Liver (tissue), 7 donors: ENCODE measurements at regions not wholly inside any gene's neighbourhood (a gene's known extent, or its start where the extent isn't known, plus 50 kb on each side); places are given as distances from the start of the nearest gene placed in this dataset.

ENCODE experiments used
- DNase-seq: peaks from one replicate; pipeline ENCODE4 v3.0.0-alpha.2; 2017; ENCODE audit warnings: low spot score
- H3K27ac ChIP-seq, 2 donors: one replicate each; pipeline ENCODE4 v1.7.0; 2013; ENCODE audit warnings: inconsistent platforms in 2 of 2, low read length in 2 of 2, control low read depth in 1 of 2, low read depth in 1 of 2, mild to moderate bottlenecking in 1 of 2
- H3K27me3 ChIP-seq, 4 donors: one replicate each; pipeline versions ENCODE4 v1.6.1 to v1.7.0; 2013; ENCODE audit warnings: low read length in 3 of 4, inconsistent platforms in 1 of 4, mild to moderate bottlenecking in 1 of 4, moderate library complexity in 1 of 4; ENCODE audit not compliant: control insufficient read depth in 4 of 4, insufficient read depth in 4 of 4
- H3K36me3 ChIP-seq, 4 donors: one replicate each; pipeline versions ENCODE4 v1.6.1 to v1.7.0; 2013; ENCODE audit warnings: low read length in 3 of 4, mild to moderate bottlenecking in 3 of 4, low read depth in 1 of 4, moderate library complexity in 1 of 4; ENCODE audit not compliant: control insufficient read depth in 4 of 4, insufficient read depth in 3 of 4
- H3K4me1 ChIP-seq, 4 donors: one replicate each; pipeline versions ENCODE4 v1.6.1 to v1.7.0; 2013; ENCODE audit warnings: low read length in 3 of 4, mild to moderate bottlenecking in 3 of 4, moderate library complexity in 1 of 4; ENCODE audit not compliant: control insufficient read depth in 4 of 4, insufficient read depth in 4 of 4
- H3K4me3 ChIP-seq, 3 donors: one replicate each; pipeline versions ENCODE4 v1.6.1 to v1.7.0; 2013; ENCODE audit warnings: low read length in 3 of 3, control low read depth in 1 of 3, low read depth in 1 of 3, mild to moderate bottlenecking in 1 of 3
- H3K9ac ChIP-seq, 2 donors: one replicate each; pipeline ENCODE4 v1.7.0; 2013; ENCODE audit warnings: low read length in 2 of 2, mild to moderate bottlenecking in 2 of 2, moderate library complexity in 2 of 2, control low read depth in 1 of 2, low read depth in 1 of 2
- H3K9me3 ChIP-seq, 4 donors: one replicate each; pipeline versions ENCODE4 v1.6.1 to v1.7.0; 2013; ENCODE audit warnings: low read length in 3 of 4; ENCODE audit not compliant: control insufficient read depth in 4 of 4
- ATF3 ChIP-seq: IDR thresholded peaks from 2 replicates; pipeline ENCODE4 v1.6.1; 2016; ENCODE audit warnings: antibody characterized with exemption
- EGR1 ChIP-seq, 2 donors: IDR thresholded peaks; 2 replicates each; pipeline ENCODE4 v1.6.1; 2016 to 2018; ENCODE audit warnings: antibody characterized with exemption in 2 of 2, low read depth in 2 of 2
- FOXA1 ChIP-seq: IDR thresholded peaks from 2 replicates; pipeline ENCODE4 v1.6.1; 2016; ENCODE audit warnings: antibody characterized with exemption
- FOXA2 ChIP-seq: IDR thresholded peaks from 2 replicates; pipeline ENCODE4 v1.6.1; 2016; ENCODE audit warnings: antibody characterized with exemption
- GABPA ChIP-seq, 2 donors: IDR thresholded peaks in 1 of 2; conservative IDR thresholded peaks in 1 of 2; 2 replicates each; pipeline ENCODE4 v1.6.1; 2016; ENCODE audit warnings: antibody characterized with exemption in 2 of 2, mild to moderate bottlenecking in 1 of 2, moderate library complexity in 1 of 2
- HNF4A ChIP-seq, 2 donors: conservative IDR thresholded peaks; 2 replicates each; pipeline ENCODE4 v1.6.1; 2016; ENCODE audit warnings: antibody characterized with exemption in 2 of 2, mild to moderate bottlenecking in 2 of 2
- HNF4G ChIP-seq: IDR thresholded peaks from 2 replicates; pipeline ENCODE4 v1.6.1; 2016; ENCODE audit warnings: antibody characterized with exemption
- JUND ChIP-seq, 2 donors: IDR thresholded peaks; 2 replicates each; pipeline ENCODE4 v1.6.1; 2016; ENCODE audit warnings: antibody characterized with exemption in 2 of 2
- NR2F2 ChIP-seq: IDR thresholded peaks from 2 replicates; pipeline ENCODE4 v1.6.1; 2016; ENCODE audit warnings: antibody characterized with exemption
- RAD21 ChIP-seq, 2 donors: IDR thresholded peaks; 2 replicates each; pipeline ENCODE4 v1.6.1; 2016; ENCODE audit warnings: antibody characterized with exemption in 2 of 2, mild to moderate bottlenecking in 2 of 2
- RXRA ChIP-seq, 2 donors: IDR thresholded peaks; 2 replicates each; pipeline ENCODE4 v1.6.1; 2017 to 2018; ENCODE audit warnings: antibody characterized with exemption in 2 of 2, mild to moderate bottlenecking in 1 of 2
- SP1 ChIP-seq: IDR thresholded peaks from 2 replicates; pipeline ENCODE4 v1.6.1; 2018; ENCODE audit warnings: antibody characterized with exemption, mild to moderate bottlenecking
- TAF1 ChIP-seq: conservative IDR thresholded peaks from 2 replicates; pipeline ENCODE4 v1.6.1; 2016; ENCODE audit warnings: antibody characterized with exemption, mild to moderate bottlenecking
- YY1 ChIP-seq: IDR thresholded peaks from 2 replicates; pipeline ENCODE4 v1.6.1; 2016; ENCODE audit warnings: antibody characterized with exemption, mild to moderate bottlenecking
- TF ChIP-seq, protein P1 (sequence below): IDR thresholded peaks from 2 replicates; pipeline ENCODE4 v1.6.1; 2016; ENCODE audit warnings: antibody characterized with exemption, mild to moderate bottlenecking
- TF ChIP-seq, protein P2 (sequence below): IDR thresholded peaks from 2 replicates; pipeline ENCODE4 v1.6.1; 2016; ENCODE audit warnings: antibody characterized with exemption
- TF ChIP-seq, protein P3 (sequence below): fragments of 150-350 bp; IDR thresholded peaks from 2 replicates; pipeline ENCODE4 v1.5.1; 2017; ENCODE audit warnings: improper control_type of control experiment, low read depth, low read length; ENCODE audit not compliant: missing input control
- donor health status: healthy.
- donor health status: healthy.
- donor health status: healthy.
- donor health status: healthy.

DNA sequence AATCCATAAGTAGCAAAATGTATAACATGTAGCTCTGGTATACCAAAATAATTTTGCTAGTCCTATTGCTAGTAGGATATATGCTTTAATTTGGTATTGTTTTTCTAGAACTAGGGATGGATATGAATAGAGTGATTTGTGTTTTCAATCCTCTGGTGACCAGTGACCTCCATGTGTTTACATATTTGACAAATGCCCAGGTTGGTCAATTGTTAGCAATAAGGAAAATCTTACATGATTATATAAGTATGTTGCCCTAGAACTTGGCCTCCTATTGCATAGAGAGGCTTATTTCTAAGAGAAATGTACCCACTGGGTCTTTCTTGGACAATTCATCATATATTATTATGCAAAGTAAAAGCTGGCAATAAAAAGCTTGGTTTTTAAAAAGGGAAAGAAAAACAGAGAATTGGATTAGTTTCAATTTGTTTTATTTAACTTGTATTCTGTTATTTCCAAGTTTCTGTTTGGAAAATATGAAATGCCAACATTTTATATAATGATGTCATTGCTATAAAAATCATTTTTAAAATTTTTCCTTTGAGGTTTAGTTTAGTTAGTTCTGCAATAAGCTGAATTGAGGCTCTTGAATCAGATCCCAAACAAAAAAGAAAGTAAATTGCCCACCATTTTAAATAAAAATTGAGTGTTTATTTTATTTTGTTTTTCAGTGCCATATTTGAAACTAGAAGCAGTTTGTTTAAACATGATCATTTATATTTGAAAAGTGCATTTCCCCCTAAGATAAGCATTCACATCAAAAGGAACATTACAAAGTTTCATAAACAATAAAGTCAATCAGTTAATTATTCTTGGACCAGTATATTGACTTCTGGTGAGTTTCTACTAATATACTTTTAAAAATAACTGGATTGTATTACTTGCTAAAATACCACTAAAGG, 210.9 kb downstream of the ZC3H11B start:
- DNase-seq: no peak
- no peak overlapping the region for H3K9ac ChIP-seq
- H3K27me3 ChIP-seq: no peaks in the 10 kb centered on the region
- H3K4me1 ChIP-seq: no peaks in the 10 kb centered on the region
- TF ChIP-seq RAD21 (IDR thresholded peaks at IDR 0.05): no peak
- TF ChIP-seq GABPA (IDR thresholded peaks at IDR 0.05 in 1 of 2, conservative IDR thresholded peaks at IDR 0.05 in 1 of 2): no peak
- TF ChIP-seq NR2F2: no peak
- no peak for TF ChIP-seq HNF4A (conservative IDR thresholded peaks at IDR 0.05)
- no peak for TF ChIP-seq HNF4G
- TF ChIP-seq FOXA2: no peak
- TF ChIP-seq YY1: no peak
- TF ChIP-seq FOXA1: no peak
- no peak for TF ChIP-seq EGR1 (IDR thresholded peaks at IDR 0.05; ENCODE audit: low read depth in 2 of 2)
- no peak for TF ChIP-seq ATF3
- TF ChIP-seq TAF1: no peak
- TF ChIP-seq, protein P1, sequence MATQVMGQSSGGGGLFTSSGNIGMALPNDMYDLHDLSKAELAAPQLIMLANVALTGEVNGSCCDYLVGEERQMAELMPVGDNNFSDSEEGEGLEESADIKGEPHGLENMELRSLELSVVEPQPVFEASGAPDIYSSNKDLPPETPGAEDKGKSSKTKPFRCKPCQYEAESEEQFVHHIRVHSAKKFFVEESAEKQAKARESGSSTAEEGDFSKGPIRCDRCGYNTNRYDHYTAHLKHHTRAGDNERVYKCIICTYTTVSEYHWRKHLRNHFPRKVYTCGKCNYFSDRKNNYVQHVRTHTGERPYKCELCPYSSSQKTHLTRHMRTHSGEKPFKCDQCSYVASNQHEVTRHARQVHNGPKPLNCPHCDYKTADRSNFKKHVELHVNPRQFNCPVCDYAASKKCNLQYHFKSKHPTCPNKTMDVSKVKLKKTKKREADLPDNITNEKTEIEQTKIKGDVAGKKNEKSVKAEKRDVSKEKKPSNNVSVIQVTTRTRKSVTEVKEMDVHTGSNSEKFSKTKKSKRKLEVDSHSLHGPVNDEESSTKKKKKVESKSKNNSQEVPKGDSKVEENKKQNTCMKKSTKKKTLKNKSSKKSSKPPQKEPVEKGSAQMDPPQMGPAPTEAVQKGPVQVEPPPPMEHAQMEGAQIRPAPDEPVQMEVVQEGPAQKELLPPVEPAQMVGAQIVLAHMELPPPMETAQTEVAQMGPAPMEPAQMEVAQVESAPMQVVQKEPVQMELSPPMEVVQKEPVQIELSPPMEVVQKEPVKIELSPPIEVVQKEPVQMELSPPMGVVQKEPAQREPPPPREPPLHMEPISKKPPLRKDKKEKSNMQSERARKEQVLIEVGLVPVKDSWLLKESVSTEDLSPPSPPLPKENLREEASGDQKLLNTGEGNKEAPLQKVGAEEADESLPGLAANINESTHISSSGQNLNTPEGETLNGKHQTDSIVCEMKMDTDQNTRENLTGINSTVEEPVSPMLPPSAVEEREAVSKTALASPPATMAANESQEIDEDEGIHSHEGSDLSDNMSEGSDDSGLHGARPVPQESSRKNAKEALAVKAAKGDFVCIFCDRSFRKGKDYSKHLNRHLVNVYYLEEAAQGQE: no peak
- TF ChIP-seq SP1: no peak
- TF ChIP-seq, protein P2, sequence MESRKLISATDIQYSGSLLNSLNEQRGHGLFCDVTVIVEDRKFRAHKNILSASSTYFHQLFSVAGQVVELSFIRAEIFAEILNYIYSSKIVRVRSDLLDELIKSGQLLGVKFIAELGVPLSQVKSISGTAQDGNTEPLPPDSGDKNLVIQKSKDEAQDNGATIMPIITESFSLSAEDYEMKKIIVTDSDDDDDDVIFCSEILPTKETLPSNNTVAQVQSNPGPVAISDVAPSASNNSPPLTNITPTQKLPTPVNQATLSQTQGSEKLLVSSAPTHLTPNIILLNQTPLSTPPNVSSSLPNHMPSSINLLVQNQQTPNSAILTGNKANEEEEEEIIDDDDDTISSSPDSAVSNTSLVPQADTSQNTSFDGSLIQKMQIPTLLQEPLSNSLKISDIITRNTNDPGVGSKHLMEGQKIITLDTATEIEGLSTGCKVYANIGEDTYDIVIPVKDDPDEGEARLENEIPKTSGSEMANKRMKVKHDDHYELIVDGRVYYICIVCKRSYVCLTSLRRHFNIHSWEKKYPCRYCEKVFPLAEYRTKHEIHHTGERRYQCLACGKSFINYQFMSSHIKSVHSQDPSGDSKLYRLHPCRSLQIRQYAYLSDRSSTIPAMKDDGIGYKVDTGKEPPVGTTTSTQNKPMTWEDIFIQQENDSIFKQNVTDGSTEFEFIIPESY: no peak
- TF ChIP-seq, protein P3, sequence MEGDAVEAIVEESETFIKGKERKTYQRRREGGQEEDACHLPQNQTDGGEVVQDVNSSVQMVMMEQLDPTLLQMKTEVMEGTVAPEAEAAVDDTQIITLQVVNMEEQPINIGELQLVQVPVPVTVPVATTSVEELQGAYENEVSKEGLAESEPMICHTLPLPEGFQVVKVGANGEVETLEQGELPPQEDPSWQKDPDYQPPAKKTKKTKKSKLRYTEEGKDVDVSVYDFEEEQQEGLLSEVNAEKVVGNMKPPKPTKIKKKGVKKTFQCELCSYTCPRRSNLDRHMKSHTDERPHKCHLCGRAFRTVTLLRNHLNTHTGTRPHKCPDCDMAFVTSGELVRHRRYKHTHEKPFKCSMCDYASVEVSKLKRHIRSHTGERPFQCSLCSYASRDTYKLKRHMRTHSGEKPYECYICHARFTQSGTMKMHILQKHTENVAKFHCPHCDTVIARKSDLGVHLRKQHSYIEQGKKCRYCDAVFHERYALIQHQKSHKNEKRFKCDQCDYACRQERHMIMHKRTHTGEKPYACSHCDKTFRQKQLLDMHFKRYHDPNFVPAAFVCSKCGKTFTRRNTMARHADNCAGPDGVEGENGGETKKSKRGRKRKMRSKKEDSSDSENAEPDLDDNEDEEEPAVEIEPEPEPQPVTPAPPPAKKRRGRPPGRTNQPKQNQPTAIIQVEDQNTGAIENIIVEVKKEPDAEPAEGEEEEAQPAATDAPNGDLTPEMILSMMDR: no peak
- TF ChIP-seq RXRA (IDR thresholded peaks at IDR 0.05): no peak
- no peak for TF ChIP-seq JUND (IDR thresholded peaks at IDR 0.05)
- no peak overlapping the region for H3K27ac ChIP-seq
- H3K36me3 ChIP-seq: no peaks in the 10 kb centered on the region
- H3K4me3 ChIP-seq: no peak overlapping the region
- H3K9me3 ChIP-seq: no peaks in the 10 kb centered on the region
